GM12873 (cell line): ENCODE measurements at regions not wholly inside any gene's neighbourhood (a gene's known extent, or its start where the extent isn't known, plus 50 kb on each side); places are given as distances from the start of the nearest gene placed in this dataset.

Source experiments
- CTCF ChIP-seq: IDR thresholded peaks from 2 replicates; pipeline ENCODE4 v1.5.1; 2012; ENCODE audit warnings: low read depth, mild to moderate bottlenecking, moderate library complexity, low read length, control low read depth; ENCODE audit not compliant: insufficient read depth; ENCODE audit errors: missing control alignments

GRCh38 chr15:62360332-62361097, 195.4 kb upstream of the C2CD4B start:
- no peak for TF ChIP-seq CTCF

- TF ChIP-seq CTCF, result no peak
These were observed 197.1 kb upstream of the C2CD4B start for GRCh38 chr15:62362144-62362543.

- no peak for TF ChIP-seq CTCF
These were observed 197.5 kb upstream of the C2CD4B start for GRCh38 chr15:62362608-62363007.

- TF ChIP-seq CTCF, result no peak
These were observed 198.8 kb upstream of the C2CD4B start for GRCh38 chr15:62363913-62364312.

GRCh38 chr15:62365795-62366442, 200.8 kb upstream of the C2CD4B start:
- no peak for TF ChIP-seq CTCF

GRCh38 chr15:62369454-62369853, 204.4 kb upstream of the C2CD4B start:
- no peak for TF ChIP-seq CTCF

GRCh38 chr15:62377736-62378480, 212.8 kb upstream of the C2CD4B start:
- TF ChIP-seq CTCF, result no peak
